LHCN-M2 (cell line): ENCODE measurements at regions not wholly inside any gene's neighbourhood (a gene's known extent, or its start where the extent isn't known, plus 50 kb on each side); places are given as distances from the start of the nearest gene placed in this dataset.

ENCODE experiments used
- DNase-seq: peaks from one replicate; pipeline ENCODE4 v3.0.0-alpha.2; 2012; ENCODE audit warnings: low read depth

- DNase-seq = no peak
Measured at GRCh38 chr22:34738661-34739400, 327.1 kb upstream of the ISX start.

GRCh38 chr22:34743110-34743751, 322.7 kb upstream of the ISX start:
- no peak for DNase-seq

- DNase-seq = no peak
Measured at GRCh38 chr22:34760276-34761008, 305.5 kb upstream of the ISX start.

GRCh38 chr22:34761111-34761510, 304.8 kb upstream of the ISX start:
- DNase-seq = no peak

- DNase-seq = no peak
Measured at GRCh38 chr22:34763496-34763895, 302.5 kb upstream of the ISX start.

- no peak for DNase-seq
Measured at GRCh38 chr22:34765115-34765514, 300.8 kb upstream of the ISX start.

GRCh38 chr22:34769361-34769760, 296.6 kb upstream of the ISX start:
- no peak for DNase-seq

- DNase-seq = no peak
Measured at GRCh38 chr22:34776817-34777216, 289.1 kb upstream of the ISX start.

- no peak for DNase-seq
Measured at GRCh38 chr22:34781681-34782080, 284.3 kb upstream of the ISX start.

- no peak for DNase-seq
Measured at GRCh38 chr22:34783436-34783835, 282.5 kb upstream of the ISX start.

GRCh38 chr22:34784056-34784455, 281.9 kb upstream of the ISX start:
- no peak for DNase-seq

GRCh38 chr22:34797826-34798225, 268.1 kb upstream of the ISX start:
- no peak for DNase-seq

GRCh38 chr22:34798605-34799004, 267.4 kb upstream of the ISX start:
- DNase-seq = no peak

- DNase-seq = no peak
Measured at GRCh38 chr22:34800260-34800980, 265.5 kb upstream of the ISX start.

- no peak for DNase-seq
Measured at GRCh38 chr22:34801221-34801620, 264.7 kb upstream of the ISX start.

- DNase-seq = no peak
Measured at GRCh38 chr22:34804091-34804490, 261.9 kb upstream of the ISX start.

- no peak for DNase-seq
Measured at GRCh38 chr22:34804604-34805003, 261.4 kb upstream of the ISX start.

GRCh38 chr22:34805771-34806170, 260.2 kb upstream of the ISX start:
- no peak for DNase-seq

- DNase-seq = no peak
Measured at GRCh38 chr22:34808618-34809017, 257.3 kb upstream of the ISX start.

- no peak for DNase-seq
Measured at GRCh38 chr22:34812631-34813030, 253.3 kb upstream of the ISX start.

GRCh38 chr22:34814260-34815025, 251.5 kb upstream of the ISX start:
- no peak for DNase-seq
